ENCODE measurements at regions not wholly inside any gene's neighbourhood (a gene's known extent, or its start where the extent isn't known, plus 50 kb on each side); places are given as distances from the start of the nearest gene placed in this dataset.

GRCh38 chr4:179196511-179196910 lies 1754.3 kb upstream of the AGA start:
- Histone ChIP-seq H3K27ac (no peak overlapping the region), H3K27me3 (no peaks in the 10 kb centered on the region), H3K4me3 (no peak overlapping the region), H3K4me1 (no peaks in the 10 kb centered on the region), H3K36me3 (no peaks in the 10 kb centered on the region), H3K9me3 (no peaks in the 10 kb centered on the region)
- intact Hi-C loops (cut with DNase I): no loop called here
- TF ChIP-seq POLR2AphosphoS5 (IDR thresholded peaks at IDR 0.05; ENCODE audit: insufficient read depth in 1 of 2, low read depth in 1 of 2) (no peak), POLR2A (IDR thresholded peaks at IDR 0.05) (no peak)
- DNase-seq (ENCODE audit: extremely low spot score in 2 of 2): no peak

DNA sequence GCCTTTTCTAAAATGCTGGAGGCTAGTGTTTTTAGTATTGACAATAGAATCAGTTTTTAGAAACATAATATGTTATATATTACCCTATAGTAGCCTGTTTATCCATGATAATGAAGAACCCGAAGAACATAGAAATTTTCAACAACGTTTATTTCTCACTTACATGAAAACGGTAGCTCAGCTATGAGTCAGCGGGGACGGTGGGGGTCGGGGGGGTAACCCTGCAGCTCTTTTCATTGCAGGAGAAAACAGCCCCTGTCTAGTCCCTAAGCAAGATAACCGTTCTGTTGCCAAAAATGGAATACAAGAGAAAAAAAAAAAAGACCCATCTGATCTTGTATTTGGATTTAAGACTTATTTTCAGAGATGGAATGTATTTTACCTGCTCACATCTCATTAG lies 1758.4 kb upstream of the AGA start:
- DNase-seq (ENCODE audit: extremely low spot score in 2 of 2): no peak
- Histone ChIP-seq H3K27ac (no peak overlapping the region), H3K9me3 (no peaks in the 10 kb centered on the region), H3K36me3 (no peaks in the 10 kb centered on the region), H3K4me1 (no peaks in the 10 kb centered on the region), H3K4me3 (no peak overlapping the region), H3K27me3 (no peaks in the 10 kb centered on the region)
- TF ChIP-seq POLR2AphosphoS5 (IDR thresholded peaks at IDR 0.05; ENCODE audit: insufficient read depth in 1 of 2, low read depth in 1 of 2) (no peak), POLR2A (IDR thresholded peaks at IDR 0.05) (no peak)
- TF ChIP-seq, protein P1, sequence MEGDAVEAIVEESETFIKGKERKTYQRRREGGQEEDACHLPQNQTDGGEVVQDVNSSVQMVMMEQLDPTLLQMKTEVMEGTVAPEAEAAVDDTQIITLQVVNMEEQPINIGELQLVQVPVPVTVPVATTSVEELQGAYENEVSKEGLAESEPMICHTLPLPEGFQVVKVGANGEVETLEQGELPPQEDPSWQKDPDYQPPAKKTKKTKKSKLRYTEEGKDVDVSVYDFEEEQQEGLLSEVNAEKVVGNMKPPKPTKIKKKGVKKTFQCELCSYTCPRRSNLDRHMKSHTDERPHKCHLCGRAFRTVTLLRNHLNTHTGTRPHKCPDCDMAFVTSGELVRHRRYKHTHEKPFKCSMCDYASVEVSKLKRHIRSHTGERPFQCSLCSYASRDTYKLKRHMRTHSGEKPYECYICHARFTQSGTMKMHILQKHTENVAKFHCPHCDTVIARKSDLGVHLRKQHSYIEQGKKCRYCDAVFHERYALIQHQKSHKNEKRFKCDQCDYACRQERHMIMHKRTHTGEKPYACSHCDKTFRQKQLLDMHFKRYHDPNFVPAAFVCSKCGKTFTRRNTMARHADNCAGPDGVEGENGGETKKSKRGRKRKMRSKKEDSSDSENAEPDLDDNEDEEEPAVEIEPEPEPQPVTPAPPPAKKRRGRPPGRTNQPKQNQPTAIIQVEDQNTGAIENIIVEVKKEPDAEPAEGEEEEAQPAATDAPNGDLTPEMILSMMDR (IDR thresholded peaks at IDR 0.05): no peak
- intact Hi-C loops (cut with DNase I): no loop called here

DNA sequence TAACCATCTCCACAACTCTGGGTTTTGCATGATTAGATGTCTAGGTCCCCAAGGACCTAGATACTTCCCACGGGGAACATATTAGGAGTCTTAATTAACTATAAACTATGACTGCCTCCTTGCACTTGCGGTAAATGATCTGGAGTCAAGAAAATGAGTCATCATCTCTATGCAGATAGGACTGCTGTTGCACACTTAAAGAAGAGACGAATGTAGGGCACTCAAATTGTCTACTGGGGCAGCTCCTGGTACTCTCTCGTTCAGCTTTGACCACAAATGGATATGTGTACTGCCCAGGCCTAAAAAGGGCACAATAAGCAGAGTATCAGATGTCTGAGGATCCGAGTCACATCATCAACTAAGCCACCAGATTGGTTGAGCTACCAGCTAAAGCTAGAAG lies 1783.4 kb upstream of the AGA start:
- DNase-seq (ENCODE audit: extremely low spot score in 2 of 2): no peak
- Histone ChIP-seq H3K9me3 (no peaks in the 10 kb centered on the region), H3K27ac (no peak overlapping the region), H3K36me3 (no peaks in the 10 kb centered on the region), H3K27me3 (no peaks in the 10 kb centered on the region), H3K4me3 (no peak overlapping the region), H3K4me1 (no peaks in the 10 kb centered on the region)
- TF ChIP-seq POLR2A (IDR thresholded peaks at IDR 0.05) (no peak), POLR2AphosphoS5 (IDR thresholded peaks at IDR 0.05; ENCODE audit: insufficient read depth in 1 of 2, low read depth in 1 of 2) (no peak)
- TF ChIP-seq, protein P1 (IDR thresholded peaks at IDR 0.05): no peak
- intact Hi-C loops (cut with DNase I): no loop called here

GRCh38 chr4:179248821-179249220 lies 1806.6 kb upstream of the AGA start:
- DNase-seq (ENCODE audit: extremely low spot score in 2 of 2): no peak
- Histone ChIP-seq H3K27me3 (no peaks in the 10 kb centered on the region), H3K4me3 (no peak overlapping the region), H3K36me3 (no peaks in the 10 kb centered on the region), H3K27ac (no peak overlapping the region), H3K9me3 (no peaks in the 10 kb centered on the region), H3K4me1 (no peaks in the 10 kb centered on the region)
- TF ChIP-seq POLR2A (IDR thresholded peaks at IDR 0.05): no peak
- TF ChIP-seq, protein P1 (IDR thresholded peaks at IDR 0.05): no peak
- TF ChIP-seq POLR2AphosphoS5 (IDR thresholded peaks at IDR 0.05; ENCODE audit: insufficient read depth in 1 of 2, low read depth in 1 of 2): no peak
- intact Hi-C loops (cut with DNase I): no loop called here

DNA sequence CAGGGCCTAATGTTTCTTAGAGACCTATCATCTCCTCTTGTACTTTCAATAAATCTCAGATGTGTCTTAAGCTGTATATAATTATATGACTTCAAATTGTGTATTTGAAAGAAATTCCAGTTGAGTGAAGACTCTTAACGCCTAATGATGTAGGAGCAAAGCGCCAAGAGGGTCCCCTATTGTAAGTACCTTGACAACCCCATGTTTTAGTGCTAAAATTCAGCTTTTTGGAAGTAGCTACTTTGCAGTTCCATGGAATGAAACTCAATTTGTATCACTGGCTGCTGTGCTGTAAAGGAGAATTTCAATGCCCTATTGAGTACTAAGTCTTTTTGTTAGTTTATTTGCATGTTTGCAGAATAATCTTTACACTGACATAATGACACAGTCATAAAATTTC lies 1826.6 kb upstream of the AGA start:
- no peak overlapping the region for H3K4me3 ChIP-seq
- no peaks in the 10 kb centered on the region for H3K27me3 ChIP-seq
- no peaks in the 10 kb centered on the region for H3K36me3 ChIP-seq
- DNase-seq (ENCODE audit: extremely low spot score in 2 of 2): no peak
- no peak overlapping the region for H3K27ac ChIP-seq
- no peak for TF ChIP-seq POLR2AphosphoS5 (IDR thresholded peaks at IDR 0.05; ENCODE audit: insufficient read depth in 1 of 2, low read depth in 1 of 2)
- TF ChIP-seq, protein P1 (IDR thresholded peaks at IDR 0.05): no peak
- intact Hi-C loops (cut with DNase I): loop anchor here (1.0 kb wide), 1 partner anchor 16 kb away; no protein-coding TSS in a partner anchor
- no peaks in the 10 kb centered on the region for H3K4me1 ChIP-seq
- no peaks in the 10 kb centered on the region for H3K9me3 ChIP-seq

DNA sequence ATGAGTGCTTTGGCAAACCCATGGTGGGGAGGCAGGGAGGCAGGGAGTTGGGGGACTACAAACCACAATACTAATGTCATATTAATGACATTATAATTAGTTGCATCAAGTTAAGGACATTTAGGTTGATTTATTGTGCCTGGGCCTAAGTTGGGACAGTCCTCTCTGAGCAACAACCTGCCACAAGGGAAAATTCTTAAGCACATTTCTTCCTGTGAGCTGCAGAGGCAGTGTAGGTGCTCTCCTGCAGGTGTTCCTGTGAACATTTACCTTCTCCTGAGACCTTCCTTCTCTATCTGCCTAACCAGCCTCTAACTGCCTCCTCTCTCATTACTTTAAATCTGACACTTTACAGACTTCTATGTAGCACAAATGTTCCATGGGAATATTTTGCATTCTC lies 1830.0 kb upstream of the AGA start:
- no peak for TF ChIP-seq POLR2A (IDR thresholded peaks at IDR 0.05)
- TF ChIP-seq POLR2AphosphoS5 (IDR thresholded peaks at IDR 0.05; ENCODE audit: insufficient read depth in 1 of 2, low read depth in 1 of 2): no peak
- TF ChIP-seq, protein P1 (IDR thresholded peaks at IDR 0.05): no peak
- H3K9me3 ChIP-seq: no peaks in the 10 kb centered on the region
- no peak for DNase-seq (ENCODE audit: extremely low spot score in 2 of 2)
- intact Hi-C loops (cut with DNase I): no loop called here
- no peak overlapping the region for H3K27ac ChIP-seq
- H3K27me3 ChIP-seq: no peaks in the 10 kb centered on the region
- no peak overlapping the region for H3K4me3 ChIP-seq
- no peaks in the 10 kb centered on the region for H3K4me1 ChIP-seq
- no peaks in the 10 kb centered on the region for H3K36me3 ChIP-seq

All from vagina (tissue), 2 donors.